GM18498 (cell line): ENCODE measurements at regions not wholly inside any gene's neighbourhood (a gene's known extent, or its start where the extent isn't known, plus 50 kb on each side); places are given as distances from the start of the nearest gene placed in this dataset.

ENCODE experiments used
- ATAC-seq: cut with Tn5 transposase; IDR thresholded peaks from one replicate; pipeline ENCODE4 v1.9.1; 2021; ENCODE audit warnings: mild to moderate bottlenecking, moderate library complexity; ENCODE audit not compliant: unreplicated experiment

DNA sequence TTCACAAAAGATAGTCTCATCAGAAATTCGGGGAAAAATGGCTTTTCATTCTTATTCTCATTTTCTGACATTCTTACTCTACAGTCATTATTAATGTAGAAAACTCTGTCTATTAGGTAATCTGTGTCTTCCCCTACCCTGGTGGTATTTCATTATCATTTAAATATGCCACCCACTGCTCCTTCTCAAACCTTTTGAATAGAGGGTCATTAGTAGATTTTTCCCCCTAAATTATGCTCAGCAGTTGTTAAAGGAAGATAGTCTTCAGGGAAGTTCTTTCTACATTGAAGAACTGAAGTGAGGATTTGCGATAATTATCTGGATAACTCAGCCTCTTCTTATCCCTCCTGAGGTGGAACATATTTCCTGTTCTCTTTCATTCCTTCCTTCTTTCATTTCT lies 989.5 kb upstream of the RBFOX1 start:
- ATAC-seq: no peak

DNA sequence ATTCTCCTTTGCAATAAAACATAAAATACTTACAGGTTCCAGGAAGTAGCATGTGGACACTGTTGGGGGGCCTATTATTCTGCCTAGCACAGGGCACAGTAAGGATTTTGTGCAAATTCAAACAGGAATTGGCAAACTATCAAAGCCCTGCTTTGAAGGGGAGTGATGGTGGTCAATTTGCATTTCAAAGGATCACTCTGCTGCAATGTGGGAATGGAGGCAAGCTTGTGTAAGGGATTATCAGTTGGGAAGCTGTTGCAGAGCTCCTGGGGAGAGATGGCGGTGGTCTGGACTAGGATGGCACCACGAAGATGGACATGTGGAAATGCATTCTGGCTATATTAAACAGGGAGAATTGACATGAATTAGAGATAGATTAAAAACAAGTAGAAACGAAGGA lies 990.7 kb upstream of the RBFOX1 start:
- ATAC-seq: no peak

GRCh38 chr16:6335072-6335471 lies 997.6 kb upstream of the RBFOX1 start:
- no peak for ATAC-seq

DNA sequence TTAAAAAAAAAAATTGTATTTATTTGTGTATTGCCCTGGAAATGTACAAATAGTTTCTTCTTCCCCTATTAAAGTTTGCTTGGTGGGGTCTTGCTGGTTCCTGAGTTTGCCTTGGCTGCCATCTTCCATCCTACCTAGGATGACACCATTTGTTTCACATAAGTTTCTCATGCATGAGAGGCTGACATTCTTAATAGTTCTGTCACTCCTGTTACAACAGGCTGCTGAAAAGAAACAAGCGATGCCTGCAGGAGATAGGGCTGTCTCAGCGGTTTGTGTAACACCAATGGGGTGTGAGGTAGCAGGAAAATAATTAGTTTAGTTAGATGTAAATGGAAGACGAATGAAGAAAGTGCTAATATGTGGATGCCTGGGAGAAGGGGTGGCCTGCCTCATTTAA lies 1000.9 kb upstream of the RBFOX1 start:
- no peak for ATAC-seq

DNA sequence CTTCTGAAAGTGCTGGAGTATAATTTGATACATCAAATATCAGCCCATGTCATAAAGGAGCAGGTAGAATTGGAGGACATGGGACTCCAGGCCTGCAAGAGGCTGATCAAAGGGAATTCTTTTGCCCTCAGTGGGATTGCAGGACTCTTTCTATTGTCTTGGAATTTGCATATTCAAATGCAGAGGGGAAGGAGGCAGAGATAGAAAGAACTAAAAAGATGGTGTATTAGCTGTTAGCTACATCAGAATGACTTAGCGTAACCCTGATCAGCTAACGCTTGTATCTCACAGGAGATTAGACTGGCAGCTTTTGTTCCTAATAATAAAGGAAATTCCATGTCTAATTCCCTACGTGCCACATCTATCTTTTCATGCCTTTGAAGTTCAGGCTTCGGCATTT lies 1014.7 kb upstream of the RBFOX1 start:
- no peak for ATAC-seq

DNA sequence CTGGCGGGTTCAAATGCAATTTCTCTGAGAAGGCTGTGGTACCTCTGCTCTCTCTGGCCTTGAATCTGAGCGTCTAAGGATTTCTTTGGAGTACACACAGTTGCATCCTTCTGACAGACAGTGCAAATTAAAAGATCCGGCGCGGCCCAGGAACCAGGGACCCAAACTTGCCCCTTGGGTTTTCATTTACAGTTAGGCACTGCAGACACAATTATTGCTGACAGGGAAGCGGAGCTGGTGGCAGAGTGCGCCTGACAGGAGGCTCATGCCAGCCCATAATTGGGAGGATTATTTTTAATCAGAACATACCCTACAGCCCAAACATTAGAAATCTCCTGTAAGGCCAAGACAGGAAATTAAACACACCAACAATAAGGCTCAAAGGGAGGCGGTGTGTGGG lies 1023.4 kb upstream of the RBFOX1 start:
- no peak for ATAC-seq

DNA sequence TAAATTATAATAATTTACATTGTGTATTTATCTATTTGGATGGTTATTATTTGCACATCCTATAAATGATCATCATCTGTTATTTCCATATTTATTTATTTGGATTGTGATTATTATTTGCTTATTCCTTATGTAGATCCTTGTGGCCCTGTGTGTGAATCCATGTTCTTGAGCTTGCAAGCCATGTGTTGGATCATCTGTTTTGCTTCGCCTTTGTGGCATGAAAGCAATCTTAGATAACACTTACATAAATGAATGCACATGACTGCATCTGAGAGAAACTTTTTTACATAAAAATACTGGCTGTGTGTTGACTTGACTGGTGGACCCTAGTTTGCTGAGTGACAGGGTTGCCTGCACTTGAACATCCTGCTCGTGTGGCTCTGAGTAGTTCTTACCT lies 1024.5 kb upstream of the RBFOX1 start:
- ATAC-seq: no peak

GRCh38 chr16:6300523-6300922 lies 1032.1 kb upstream of the RBFOX1 start:
- ATAC-seq: no peak

DNA sequence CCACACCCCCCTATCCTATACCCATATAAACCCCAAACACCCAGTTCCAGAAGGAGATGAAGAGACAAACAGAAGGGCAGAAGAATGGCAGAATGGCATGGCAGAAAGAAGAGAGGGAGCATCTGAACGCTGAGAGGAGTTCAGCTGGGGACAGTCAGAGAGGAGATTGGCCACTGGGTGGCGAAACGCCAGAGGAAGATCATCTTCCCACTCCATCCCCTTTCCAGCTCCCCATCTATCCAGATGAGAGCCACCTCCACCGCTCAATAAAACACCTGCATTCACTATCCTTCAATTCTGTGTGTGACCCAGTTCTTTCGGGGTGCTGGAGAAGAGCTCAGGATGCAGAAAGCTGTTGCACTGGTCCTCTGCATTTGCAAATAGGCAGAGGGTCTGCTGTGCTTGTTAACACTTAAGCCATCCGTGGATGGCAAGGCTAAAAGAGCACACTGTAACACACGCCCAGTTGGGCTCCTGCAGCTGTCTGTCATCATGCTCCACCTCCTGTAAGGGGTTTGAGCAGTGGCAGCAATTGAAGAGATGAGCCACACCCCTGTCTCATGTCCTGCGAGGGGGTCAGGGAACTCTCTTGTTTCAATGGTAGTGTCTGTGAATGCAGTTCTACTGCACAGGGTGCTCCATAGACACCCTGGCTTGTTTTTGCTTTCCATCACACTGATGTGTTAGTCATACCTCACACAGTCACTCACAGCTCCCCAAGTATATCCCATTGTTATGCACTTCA lies 1034.8 kb upstream of the RBFOX1 start:
- ATAC-seq: no peak

- ATAC-seq: no peak
These were observed 1046.5 kb upstream of the RBFOX1 start for GRCh38 chr16:6286176-6286575.

GRCh38 chr16:6284731-6285130 lies 1047.9 kb upstream of the RBFOX1 start:
- ATAC-seq: no peak

GRCh38 chr16:6281994-6282393 lies 1050.7 kb upstream of the RBFOX1 start:
- no peak for ATAC-seq

DNA sequence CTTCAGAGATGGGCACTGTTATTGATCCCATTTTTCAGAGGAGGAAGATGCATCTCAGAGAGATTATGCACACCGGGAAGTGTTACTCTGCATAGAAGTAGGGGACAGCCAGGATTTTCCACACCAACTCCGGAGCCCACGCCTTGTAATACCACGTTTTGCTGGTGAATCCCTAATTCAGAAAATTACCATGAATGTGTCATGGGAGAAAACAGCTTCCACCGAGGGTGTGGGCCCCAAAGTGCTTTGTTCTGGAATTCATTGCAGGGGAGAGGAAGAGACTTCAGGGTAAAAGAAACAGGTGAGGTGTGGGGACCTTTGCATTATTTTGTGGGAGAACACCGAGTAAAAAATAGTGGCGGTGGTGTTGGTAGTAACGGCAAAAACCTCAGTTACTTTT lies 1051.4 kb upstream of the RBFOX1 start:
- no peak for ATAC-seq

DNA sequence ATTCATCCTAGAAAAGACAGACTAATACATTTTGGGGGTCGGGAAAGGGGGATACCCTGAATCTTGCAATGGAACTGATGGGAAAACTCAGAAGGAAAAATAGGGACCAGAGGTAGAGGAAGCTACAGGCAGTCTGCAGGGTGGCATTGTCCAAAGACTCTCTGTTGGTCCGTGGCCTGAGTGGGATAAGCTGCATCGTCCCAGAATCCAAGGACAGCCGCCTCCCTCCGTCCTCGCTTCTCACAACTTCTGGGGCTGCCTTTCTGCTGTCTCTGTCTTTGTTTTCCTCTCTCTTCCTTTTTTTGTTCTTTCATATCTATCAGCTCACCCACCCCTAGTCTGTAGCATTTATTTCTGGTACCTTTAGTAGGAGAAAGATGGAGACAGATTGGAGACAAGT lies 1052.6 kb upstream of the RBFOX1 start:
- ATAC-seq: no peak

DNA sequence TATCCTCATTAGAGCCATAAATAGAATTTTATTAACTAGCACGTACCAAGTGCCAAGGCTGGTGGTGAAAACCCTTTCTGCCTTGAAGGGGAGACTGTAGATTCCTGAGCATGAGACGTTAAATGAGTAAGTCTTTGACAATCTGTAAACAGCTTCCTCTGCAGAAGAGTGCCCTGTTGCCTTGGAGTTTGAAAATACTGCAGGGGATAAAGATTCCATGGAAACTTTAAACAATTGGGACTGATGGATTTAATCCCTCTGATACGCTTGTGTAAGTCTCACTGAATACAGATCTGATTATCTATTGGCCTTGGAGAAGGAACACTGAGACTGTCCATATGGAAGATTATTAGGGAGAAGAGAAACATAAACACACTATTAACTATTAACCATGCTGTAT lies 1053.4 kb upstream of the RBFOX1 start:
- ATAC-seq: no peak

- no peak for ATAC-seq
These were observed 1058.3 kb upstream of the RBFOX1 start for GRCh38 chr16:6274351-6274750.

GRCh38 chr16:6267682-6268081 lies 1065.0 kb upstream of the RBFOX1 start:
- no peak for ATAC-seq

- no peak for ATAC-seq
These were observed 1065.9 kb upstream of the RBFOX1 start for GRCh38 chr16:6266703-6267102.

- ATAC-seq: no peak
These were observed 1066.7 kb upstream of the RBFOX1 start for GRCh38 chr16:6265968-6266367.

GRCh38 chr16:6258056-6258455 lies 1074.6 kb upstream of the RBFOX1 start:
- ATAC-seq: no peak

DNA sequence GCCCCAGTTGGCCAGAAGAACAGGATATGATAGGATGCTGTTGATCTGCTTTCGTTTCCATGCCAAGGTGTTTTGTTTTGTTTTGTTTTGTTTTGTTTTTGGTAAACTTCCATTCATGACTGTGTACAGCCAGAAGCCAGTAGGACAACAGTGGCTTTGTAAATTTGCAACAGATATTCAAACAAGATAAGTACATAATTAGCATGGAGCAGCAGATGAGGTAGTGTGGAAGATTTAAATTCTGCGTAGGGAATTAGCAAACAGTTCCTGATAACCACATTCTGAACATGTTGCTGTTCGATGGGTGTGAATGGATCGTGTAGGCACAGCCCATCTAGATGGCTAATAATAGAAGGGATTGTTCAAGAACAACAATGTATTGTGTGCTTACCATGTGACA lies 1080.1 kb upstream of the RBFOX1 start:
- ATAC-seq: no peak

DNA sequence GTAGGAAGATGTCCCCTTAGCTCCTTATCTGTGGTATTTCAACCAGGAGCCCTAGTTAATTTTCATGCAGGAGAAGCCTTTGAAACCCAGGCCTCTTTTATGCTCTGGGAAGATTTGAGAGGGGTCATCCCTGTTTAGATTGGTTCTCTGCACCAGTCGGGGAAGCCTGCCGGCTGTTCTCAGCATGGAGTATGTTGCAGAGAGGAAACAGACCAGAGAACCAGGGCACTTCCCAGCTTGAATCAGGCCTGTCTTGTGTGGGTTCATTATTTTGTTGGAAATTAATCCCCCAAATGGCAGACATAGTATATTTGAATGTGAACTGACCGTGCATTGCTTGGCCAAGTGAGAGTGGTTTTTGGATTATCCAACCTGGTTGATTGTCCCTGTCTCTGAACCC lies 1082.1 kb upstream of the RBFOX1 start:
- no peak for ATAC-seq

DNA sequence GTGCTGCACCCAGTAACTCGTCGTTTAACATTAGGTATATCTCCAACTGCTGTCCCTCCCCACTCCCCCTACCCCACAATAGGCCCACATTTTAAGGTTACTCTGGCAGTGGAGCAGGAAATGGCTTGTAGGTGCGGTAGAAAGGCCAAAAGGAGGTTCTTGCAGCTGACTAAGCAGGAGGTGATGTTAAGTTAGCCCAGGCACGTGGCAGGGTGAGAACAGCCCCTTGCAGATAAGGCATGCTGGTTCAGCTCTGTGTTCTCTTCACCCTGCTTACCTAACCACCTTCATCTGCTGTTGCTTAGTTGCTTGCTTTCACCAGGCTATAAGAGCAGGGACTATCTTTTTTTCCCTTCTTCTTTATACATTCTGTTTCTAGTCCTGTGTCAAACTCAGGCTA lies 1082.8 kb upstream of the RBFOX1 start:
- no peak for ATAC-seq
